HG03571 (cell line): ENCODE measurements at regions not wholly inside any gene's neighbourhood (a gene's known extent, or its start where the extent isn't known, plus 50 kb on each side); places are given as distances from the start of the nearest gene placed in this dataset.

Experiments
- ATAC-seq: cut with Tn5 transposase; IDR thresholded peaks from one replicate; pipeline ENCODE4 v1.9.1; 2021; ENCODE audit not compliant: unreplicated experiment

DNA sequence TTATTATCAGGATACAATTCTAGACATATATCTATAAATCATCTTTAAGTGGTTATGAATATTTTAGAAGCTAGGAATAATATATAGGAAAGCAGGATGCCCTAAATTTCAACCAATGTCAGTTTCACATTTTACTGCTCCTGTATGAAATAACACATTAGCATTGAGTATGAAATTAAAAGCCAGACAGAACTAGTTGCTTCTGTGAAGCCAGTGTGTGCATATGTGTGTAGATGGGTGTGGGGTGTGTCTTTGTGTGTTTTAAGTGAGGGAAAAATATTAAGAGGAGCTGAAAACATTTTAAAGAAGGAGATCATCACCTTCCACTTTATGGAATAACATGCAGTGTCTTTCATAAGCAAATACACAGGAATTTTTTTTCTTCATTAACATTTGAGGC, 271.4 kb upstream of the RORA start:
- no peak for ATAC-seq

DNA sequence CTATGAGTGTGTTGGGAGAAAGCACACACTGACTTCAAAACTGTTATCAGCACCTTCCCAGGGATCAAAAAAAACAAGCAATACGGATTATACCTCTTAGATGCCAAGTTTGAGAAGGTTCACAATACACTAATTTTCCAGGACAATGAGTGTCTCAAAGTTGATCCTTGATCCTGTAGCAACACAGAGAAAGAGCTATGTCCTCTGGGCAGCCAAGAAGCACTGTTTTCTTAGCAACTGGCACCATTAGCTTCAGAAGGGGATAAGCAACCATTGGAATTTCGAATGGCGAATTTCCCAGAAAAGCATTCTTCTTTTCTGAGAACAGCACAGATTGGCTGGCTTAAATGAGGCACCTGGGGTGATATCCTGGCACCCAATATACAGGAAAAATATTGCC, 270.3 kb upstream of the RORA start:
- ATAC-seq: no peak

DNA sequence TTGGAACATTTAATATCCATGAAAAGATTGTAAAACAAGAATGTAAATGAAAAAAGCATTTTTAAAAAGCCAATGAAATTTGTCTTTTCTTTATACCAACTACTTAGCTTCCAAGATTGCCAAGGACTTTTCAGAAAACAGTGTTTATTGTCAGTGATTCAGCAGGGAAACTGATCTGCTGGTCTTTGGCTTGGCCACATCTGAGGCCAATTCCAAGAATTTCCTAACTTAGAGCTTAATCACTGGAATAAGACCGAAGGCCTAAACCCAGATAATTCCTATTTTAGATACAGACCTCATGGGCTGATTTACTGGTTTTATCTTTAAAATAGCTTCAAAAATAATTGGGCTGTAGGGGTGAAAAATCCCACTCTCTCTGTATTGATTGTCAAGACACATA, 260.5 kb upstream of the RORA start:
- no peak for ATAC-seq

DNA sequence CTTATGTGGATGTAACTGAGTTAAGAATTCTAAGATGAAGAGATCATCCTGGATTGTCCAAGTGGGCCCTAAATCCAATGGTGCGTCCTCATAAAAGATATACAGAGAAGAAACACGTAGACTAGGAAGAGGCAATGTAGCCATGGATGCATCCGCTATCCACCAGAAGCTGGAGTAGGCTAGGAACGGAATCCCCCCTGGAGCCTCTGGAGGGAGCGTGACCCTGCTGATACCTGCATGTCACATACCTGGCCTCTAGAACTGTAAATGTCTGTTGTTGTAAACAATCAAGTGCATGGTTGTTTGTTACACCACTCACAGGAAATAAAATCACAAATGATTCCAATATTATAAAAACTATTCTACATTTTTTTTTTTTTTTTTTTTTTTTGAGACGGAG, 254.5 kb upstream of the RORA start:
- ATAC-seq: no peak

DNA sequence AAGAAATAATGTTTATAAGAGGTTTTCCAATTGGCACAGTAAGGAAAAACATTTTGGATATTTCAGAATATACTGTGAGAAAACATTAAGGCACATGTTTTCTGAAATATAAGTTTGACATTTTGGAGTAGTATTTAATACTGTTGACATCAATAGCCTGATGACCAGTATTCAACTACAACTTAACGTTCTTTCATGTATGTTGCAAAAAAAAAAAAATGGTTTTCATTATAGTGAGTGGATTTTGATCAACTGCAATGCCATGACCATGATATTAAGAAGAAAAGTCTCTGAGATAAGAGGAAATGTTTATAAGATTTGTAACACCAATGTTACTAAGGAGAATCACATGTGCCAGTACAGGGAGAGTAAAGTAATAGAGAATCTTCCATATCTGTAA, 252.8 kb upstream of the RORA start:
- no peak for ATAC-seq

DNA sequence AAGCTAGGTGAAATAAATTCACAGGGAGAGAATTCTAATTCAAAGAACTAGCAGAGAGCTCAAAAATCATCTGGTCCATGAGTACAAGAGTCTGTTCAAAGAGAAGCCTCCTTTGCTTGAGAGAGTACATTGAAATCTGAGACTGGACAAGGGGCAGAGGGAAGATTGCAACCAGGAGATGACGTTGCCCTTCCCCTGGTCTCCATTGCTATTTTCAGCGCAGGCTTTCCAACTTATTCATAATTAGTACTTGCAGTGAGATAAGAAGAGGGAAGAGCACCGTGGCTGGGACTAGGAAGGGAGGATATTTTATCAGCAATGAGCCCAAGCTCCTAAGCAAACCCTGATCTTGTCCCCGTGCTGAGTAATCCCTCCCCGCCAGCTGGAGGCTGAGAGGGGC, 251.8 kb upstream of the RORA start:
- ATAC-seq: no peak

DNA sequence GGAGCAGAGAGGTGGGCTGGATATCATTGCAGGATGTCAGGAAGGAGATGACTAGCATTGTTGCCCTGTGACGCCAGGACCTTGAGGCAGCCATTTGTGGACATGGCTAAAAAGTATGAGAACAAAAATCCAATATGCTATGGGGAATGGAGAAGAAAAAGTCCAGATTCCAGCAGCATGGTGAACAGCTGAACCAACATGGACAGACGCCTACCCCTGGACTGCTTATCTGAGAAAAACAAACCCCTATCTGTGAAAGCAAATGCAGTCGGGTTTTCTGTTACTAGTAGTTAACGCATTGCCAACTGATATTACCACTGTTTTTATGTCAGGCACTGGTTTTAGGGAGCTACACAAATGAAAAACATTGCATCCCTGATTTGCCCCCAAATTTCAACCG, 251.2 kb upstream of the RORA start:
- no peak for ATAC-seq

DNA sequence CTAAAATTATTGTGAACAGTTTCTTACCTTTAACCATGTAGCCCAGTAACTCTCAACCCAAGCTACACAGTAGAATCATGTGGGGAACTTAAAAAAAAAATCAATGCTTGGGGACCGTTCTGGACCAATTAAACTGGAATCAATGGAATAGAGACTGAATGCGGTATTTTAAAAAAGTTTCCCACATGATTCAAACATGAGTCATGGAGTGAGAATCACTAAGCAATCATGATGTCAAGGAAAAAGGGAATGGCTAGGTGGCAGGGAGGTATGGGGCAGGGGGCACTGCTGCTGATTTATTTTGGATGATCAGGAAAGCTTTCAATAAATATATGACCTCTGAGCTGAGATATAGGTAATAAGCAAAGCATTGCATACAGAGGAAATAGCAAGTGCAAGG, 250.5 kb upstream of the RORA start:
- ATAC-seq: no peak

DNA sequence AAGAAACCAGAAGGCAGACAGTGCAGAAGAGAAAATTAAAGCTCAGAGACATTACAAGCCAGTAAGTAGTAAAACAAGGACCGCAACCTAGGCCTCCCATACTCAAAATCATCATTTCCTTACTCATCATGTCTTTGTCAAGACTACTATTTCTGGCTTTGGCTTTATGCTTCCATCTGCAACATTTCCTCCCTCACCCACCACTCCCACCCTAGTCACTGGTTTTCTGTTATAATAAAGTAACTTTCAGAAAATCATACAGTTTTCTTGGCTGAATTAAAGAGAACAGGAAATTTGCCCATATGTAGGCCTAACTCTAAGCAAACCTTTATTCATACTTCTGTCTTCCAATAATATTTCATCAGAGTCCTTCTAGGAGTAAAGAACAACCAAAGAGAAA, 247.6 kb upstream of the RORA start:
- ATAC-seq: no peak

DNA sequence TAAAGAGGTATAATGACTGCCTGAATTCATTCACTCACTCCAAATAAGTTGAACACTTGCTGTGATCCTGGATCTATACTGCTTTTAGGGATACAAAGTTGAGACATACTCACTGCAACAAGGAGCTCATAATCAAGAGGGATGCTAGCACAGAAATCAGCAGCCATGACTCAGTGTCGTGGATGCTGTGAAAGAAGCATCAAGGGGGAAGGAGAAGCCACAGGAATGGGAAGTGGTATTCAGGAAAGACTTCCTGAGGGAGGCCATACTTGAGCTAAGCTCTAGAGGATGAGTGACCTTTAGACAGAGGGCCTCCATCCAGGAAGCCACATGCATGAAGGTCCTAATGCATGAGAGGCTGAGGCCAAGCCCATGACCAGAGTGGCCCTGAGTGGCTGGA, 245.7 kb upstream of the RORA start:
- ATAC-seq: no peak

DNA sequence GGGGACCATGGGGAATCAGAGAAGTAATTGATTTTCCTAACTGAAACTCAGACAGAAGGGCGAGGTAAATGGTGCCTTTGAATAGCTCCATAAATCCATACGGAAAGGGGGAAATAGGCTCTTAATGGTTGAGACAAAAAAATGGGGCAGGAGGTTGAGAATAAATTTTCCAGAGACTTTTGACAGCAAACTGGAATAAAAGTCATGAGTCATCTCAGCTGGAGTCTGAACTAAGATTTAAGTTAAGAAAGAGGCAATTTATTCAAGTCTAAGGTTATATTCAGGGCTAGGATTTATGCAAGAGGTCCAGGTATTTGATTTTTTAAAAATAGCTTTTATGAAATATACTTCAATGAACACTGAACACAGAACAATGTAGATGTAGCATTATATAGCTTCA, 238.7 kb upstream of the RORA start:
- ATAC-seq: no peak

DNA sequence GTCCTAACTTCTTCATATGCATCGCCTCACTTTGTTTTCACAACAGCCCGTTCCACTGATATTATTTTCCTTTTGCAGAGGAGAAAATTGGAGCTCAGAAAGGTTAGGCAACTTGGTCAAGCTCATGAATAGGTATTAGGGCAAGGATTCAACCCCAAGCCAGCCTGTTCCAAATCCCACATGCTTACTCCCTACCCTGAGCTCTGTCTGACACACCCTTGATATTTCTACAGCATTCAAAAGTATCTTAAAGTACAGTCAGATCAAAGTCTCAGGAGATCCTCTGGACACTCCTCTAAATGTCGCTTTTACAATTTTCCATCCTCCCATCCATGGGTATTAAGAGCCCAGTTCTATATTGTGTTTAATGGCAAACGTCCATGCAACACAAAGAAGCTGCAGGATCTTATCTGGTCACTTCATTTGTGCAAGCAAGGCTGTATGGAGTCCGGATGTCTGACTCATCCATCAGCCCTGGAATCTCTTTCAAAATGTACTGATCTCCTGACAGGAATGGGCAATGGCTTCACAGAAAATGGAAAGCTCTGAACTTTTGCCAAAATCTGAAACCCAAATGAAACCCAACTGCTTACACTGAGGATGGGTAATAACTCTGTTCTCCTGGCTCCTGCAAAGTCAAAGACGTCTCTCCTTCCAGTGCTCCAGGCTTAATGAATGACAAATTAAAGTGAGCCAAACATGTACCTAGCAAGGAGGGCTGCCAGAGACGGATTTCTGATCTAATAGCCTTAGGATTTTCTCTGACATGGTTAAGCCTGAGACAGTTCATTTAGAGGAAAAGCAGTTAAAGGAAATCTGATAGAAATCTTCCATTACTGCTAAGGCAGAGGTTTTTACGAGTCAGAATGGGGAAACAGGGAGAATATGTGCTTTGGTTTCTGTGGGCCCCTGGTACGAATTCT, 230.9 kb upstream of the RORA start:
- no peak for ATAC-seq

DNA sequence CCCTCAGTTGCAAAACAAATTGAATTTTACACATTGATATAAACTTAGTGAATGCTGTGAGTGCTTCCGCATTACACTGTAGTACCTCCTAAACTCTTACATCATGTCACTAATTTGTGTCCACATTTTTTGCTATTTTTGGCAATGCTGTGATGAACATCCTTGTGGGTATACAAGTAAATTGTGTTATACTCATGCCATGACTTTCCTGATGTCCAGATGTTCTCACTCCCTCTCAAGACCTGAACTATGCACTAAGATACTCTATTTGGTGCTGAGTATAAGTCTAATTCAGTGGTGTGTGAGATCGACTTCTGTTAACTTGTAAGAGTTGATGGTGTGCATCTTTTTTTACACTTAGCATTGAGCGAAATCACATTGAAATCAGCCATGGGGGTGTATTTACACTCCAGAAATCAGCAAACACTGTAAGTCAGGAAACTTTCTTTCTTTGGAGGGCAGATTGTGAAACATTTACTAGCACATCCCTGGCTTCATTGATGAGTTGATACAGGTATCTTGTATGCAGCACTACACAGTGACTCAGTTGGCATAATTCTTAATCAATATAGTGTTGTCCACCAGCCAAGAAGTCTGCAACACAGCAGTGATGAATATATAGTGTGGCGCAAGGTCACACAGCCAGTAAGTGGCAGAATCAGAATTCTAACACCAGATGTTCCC, 228.1 kb upstream of the RORA start:
- no peak for ATAC-seq

DNA sequence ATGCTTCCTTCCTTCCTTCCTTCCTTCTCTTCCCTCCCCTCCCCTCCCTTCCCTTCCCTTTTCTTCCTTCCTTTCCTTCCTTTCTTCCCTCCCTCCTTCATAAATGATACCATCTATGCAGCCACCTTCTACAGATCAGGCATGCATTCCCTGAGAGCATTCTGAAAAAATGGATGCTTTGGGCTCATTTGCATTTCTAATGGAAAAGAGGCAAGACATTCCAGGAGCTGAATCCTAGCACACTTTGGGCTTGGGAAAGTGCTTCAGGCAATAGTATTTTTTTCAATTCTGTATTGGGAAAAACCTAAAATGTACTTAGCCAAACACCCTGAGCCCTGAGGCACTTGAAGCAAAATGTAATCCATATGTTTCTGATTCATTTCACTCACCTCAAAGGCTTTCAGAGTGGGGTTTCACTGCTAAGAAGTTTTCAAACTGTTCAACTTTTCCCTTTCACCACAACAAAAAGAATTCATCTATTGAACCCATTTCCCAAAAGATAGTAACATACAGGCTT, 220.1 kb upstream of the RORA start:
- no peak for ATAC-seq

DNA sequence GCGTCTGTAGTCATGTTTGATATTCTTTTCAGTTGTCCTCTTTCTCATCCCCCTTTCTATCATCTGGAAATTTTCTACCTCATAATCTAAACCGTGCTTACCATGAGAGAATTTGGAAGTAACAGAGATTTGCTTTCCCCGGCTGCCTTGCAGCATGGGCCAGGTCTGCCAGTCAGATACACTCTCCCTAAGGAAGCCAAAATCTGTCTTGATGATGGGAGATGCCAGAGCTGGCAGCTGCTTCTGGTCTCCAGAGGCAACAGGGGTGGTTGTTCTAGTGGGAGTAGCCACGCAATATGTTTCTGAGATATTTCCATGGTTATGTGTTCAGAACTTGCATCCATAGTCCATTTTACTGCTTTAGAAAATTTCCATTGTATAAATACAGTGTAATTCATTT, 218.9 kb upstream of the RORA start:
- ATAC-seq: no peak

DNA sequence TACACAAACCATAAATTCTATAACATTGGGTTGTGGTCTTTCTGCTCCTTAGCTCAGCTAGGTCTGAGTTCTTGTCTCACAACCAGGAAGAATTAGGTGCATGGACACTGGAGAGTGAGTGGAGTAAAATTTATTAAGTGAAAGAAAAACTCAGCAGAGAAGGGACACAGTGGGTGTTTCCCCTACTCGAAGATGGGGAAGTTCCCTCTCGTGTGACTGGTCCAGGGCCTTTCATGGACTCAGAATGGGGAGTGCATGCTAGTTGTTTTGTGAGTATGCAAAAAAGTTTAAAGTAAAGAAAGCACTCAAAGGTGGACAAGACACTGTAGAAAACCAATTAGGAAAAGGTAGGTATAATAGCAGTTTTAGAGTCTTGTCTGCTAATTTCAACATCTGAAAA, 215.5 kb upstream of the RORA start:
- ATAC-seq: no peak

DNA sequence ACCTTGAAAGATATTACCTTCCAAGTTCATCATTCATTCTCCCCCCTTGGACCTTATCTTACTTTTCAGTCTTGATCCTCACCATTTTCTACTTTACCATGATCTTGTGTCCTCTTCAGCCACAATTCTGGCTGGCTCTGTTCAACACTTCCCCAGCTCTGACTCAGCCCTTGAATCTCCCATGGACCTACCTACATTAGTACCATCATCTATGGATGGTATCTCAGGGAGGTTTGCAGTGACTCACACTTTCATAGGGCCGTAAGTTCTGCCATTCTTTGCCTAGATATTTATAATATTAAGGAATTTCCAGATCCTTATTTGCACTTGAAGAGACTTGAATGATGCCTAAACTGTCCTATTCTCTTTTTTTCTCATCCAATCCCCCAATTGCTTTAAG, 213.7 kb upstream of the RORA start:
- ATAC-seq: no peak

DNA sequence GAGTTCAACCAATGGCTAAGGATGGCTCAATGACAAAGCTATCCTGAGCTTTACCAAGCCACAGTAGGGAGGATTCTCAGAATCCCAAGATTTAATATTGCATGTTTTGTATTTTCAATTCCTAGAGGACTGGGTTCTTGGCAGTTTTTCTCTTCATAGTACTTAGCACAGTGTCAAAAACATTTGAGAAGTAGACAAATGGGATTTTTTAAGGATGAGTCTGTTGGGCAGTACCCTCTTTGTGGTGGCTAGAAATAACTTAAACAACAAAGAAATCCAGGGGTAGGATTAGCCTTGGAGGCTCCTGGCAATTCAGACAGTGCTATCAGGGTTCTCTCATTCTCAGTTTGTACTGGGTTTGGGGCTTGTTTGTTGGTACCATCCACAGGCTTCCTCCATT, 212.8 kb upstream of the RORA start:
- no peak for ATAC-seq

DNA sequence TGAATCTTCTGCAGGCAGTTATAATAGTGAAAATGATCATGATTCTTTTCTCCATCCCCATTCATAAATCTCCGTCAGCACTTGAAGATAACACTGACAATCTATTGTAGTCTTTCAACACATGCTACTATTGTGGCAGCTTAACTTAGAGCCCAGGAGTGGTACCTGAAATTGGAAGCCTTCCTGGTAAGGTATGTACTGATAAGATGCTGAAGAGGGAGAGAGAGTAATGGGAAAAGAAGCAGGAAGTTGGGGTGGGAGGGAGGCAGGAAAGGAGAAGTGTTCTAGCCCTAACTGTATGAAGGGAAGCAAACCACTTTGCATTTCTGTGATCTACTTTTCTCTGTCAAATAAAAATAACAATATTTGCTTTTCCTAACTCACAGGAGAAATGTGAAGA, 197.4 kb upstream of the RORA start:
- ATAC-seq: no peak

DNA sequence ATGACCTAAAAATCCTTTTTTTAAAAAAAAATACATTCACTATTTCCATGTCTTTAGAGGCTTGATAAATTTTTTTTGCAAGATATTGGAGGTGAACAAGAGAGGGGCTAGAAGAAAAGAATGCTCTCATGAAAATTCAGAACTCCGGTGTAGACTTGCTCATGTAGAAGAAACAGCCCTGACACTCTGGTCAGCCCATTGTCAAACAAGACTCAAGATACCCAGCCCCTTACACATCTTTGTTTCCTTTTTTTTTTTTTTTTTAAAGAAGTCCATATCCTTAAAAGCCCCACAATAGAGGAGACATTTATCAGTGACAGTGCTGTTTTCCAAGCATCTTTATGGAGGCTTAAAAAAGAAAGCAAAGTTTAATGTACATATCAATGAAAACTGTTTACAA, 196.8 kb upstream of the RORA start:
- no peak for ATAC-seq

DNA sequence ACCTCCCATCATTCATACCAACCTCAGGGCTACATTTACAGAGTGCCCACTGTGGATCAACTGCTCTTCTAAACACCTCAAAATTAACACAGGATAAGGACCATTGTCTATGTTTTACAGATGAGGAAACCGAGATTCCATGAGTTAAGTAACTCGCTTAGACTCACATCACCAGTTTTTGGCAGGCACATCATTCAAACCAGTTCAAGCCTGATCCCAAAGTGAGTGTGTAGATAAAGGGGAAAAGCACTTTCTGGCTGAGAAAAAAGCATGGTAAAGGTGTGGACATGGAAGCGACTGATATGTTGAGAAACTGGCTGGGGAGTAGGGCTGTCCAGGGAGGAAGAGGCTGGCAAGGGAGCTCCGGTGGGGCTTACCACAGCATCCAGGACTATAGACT, 193.7 kb upstream of the RORA start:
- ATAC-seq: no peak

DNA sequence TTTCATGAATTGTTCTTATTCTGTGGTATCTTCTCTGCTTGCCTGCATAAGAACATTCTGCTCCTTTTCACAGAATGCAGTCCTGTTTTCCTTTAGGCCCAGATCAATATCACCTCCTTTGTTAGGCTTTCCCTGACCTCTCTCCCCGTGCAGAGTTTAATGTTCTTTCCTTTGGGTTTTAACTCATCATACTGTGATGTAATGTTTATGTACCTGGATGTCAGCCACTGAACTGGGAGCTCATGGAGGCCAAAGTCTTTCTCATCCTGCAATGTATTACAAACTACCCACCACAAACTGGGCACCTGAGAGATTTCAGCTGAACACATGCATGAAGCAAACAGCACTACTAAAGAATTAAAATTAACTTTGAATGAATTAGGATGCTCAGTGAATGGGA, 192.8 kb upstream of the RORA start:
- no peak for ATAC-seq
